ENCODE measurements at regions not wholly inside any gene's neighbourhood (a gene's known extent, or its start where the extent isn't known, plus 50 kb on each side); places are given as distances from the start of the nearest gene placed in this dataset.

GRCh38 chr10:120051671-120052070, 159.1 kb downstream of the SEC23IP start:
- TF ChIP-seq CTCF (IDR thresholded peaks at IDR 0.05; ENCODE audit: low read depth, low read length, poor library complexity, severe bottlenecking) (no peak), EZH2phosphoT487 (IDR thresholded peaks at IDR 0.05; ENCODE audit: borderline replicate concordance, low read length) (no peak)
